ENCODE measurements at regions not wholly inside any gene's neighbourhood (a gene's known extent, or its start where the extent isn't known, plus 50 kb on each side); places are given as distances from the start of the nearest gene placed in this dataset.

- DNase-seq, result peak; percentile 32
Observed at GRCh38 chr7:12456506-12456905, 52.8 kb upstream of the VWDE start.

- peak; percentile 41 for DNase-seq
Observed at GRCh38 chr7:12458520-12459131, 55.0 kb upstream of the VWDE start.

GRCh38 chr7:12467837-12468236 is 64.2 kb upstream of the VWDE start:
- DNase-seq, result no peak

- DNase-seq, result no peak
Observed at GRCh38 chr7:12469568-12469967, 65.9 kb upstream of the VWDE start.

- DNase-seq, result no peak
Observed at GRCh38 chr7:12470930-12471329, 67.3 kb upstream of the VWDE start.

- DNase-seq, result no peak
Observed at GRCh38 chr7:12474035-12474434, 70.4 kb upstream of the VWDE start.

- DNase-seq, result peak; percentile 80
Observed at GRCh38 chr7:12475362-12476063, 71.8 kb upstream of the VWDE start.

- DNase-seq, result peak; percentile 9
Observed at GRCh38 chr7:12477620-12478019, 74.0 kb upstream of the VWDE start.

GRCh38 chr7:12481722-12482121 is 78.1 kb upstream of the VWDE start:
- no peak for DNase-seq

GRCh38 chr7:12485845-12486244 is 82.2 kb upstream of the VWDE start:
- no peak for DNase-seq

GRCh38 chr7:12488341-12488740 is 82.2 kb upstream of the SCIN start:
- DNase-seq, result no peak

- peak; percentile 24 for DNase-seq
Observed at GRCh38 chr7:12490107-12490688, 80.3 kb upstream of the SCIN start.

- DNase-seq, result no peak
Observed at GRCh38 chr7:12490940-12491339, 79.6 kb upstream of the SCIN start.

GRCh38 chr7:12491526-12491925 is 79.0 kb upstream of the SCIN start:
- DNase-seq, result no peak

- DNase-seq, result peak; percentile 45
Observed at GRCh38 chr7:12493407-12493806, 77.1 kb upstream of the SCIN start.

- DNase-seq, result peak; percentile 20
Observed at GRCh38 chr7:12493863-12494686, 76.4 kb upstream of the SCIN start.

- DNase-seq, result no peak
Observed at GRCh38 chr7:12494687-12495024, 75.9 kb upstream of the SCIN start.

- peak; percentile 52 for DNase-seq
Observed at GRCh38 chr7:12496901-12497674, 73.4 kb upstream of the SCIN start.

GRCh38 chr7:12504149-12504548 is 66.4 kb upstream of the SCIN start:
- DNase-seq, result no peak

GRCh38 chr7:12508005-12508404 is 62.5 kb upstream of the SCIN start:
- no peak for DNase-seq

GRCh38 chr7:12508554-12508953 is 62.0 kb upstream of the SCIN start:
- no peak for DNase-seq

- no peak for DNase-seq
Observed at GRCh38 chr7:12517451-12517850, 53.1 kb upstream of the SCIN start.
